IMR-90 (cell line): ENCODE measurements at regions not wholly inside any gene's neighbourhood (a gene's known extent, or its start where the extent isn't known, plus 50 kb on each side); places are given as distances from the start of the nearest gene placed in this dataset. TPM values are rescaled to one million over a fixed set of nuclear protein-coding genes. Genes with fewer than 3 reads are reported as not detected.

Experiments
- microRNA-seq, 2 experiments: library from miRNA; stranded (forward) in 1 of 2; unstranded in 1 of 2; fragments of 10-50 nt in 1 of 2; fragments of <30 nt in 1 of 2; gene quantifications in 1 of 2; microRNA quantifications in 1 of 2; one replicate each; pipeline versions ENCODE3 to v1.1.0; 2013 to 2020; ENCODE audit not compliant: insufficient read depth in 1 of 2, insufficient read length in 1 of 2, unreplicated experiment in 1 of 2
- small RNA-seq, 5 experiments: library from RNA; depleted of rRNA; stranded (forward); fragments of <200 nt; gene quantifications; one replicate each; pipeline ENCODE3, GENCODE V24; 2012

Small RNAs in the stretch of these regions (microRNA-seq; reads per million reads assigned to microRNA genes)
- not detected for gene AC099560.2 (ENCODE audit: insufficient read depth, insufficient read length)
- not detected for gene HMGN2P24 (ENCODE audit: insufficient read depth, insufficient read length)

Small RNAs in the stretch of these regions (small RNA-seq; reads per million reads assigned to genes)
- gene AC099560.2, result 0 reads per million in 5 experiments
- 0 reads per million in 5 experiments for gene HMGN2P24
